PC-3 (cell line): ENCODE measurements at regions not wholly inside any gene's neighbourhood (a gene's known extent, or its start where the extent isn't known, plus 50 kb on each side); places are given as distances from the start of the nearest gene placed in this dataset.
"Not testable (repeated sequence)": the region's sequence is repeated elsewhere in the genome, so short reads cannot be mapped to it uniquely, and the experiment has no call there.

Source experiments
- ATAC-seq: fragments of 200-7000 bp; cut with Tn5 transposase; 2 replicates; pipeline ENCODE4 v1.9.1; 2020; ENCODE audit warnings: mild to moderate bottlenecking, moderate library complexity
- BruUV-seq: library from RNA; stranded (reverse); fragments of 400-500 nt; replicated peaks from 2 replicates; lab custom pipeline; 2021; lab: Mats Ljungman, UMichigan
- CTCF ChIA-PET: fragments of 300-600 bp; sonication (Branson Sonifier 250); formaldehyde crosslinking; loops from one replicate; lab custom pipeline; 2022; ENCODE audit warnings: antibody characterized with exemption; lab: Charles Lee
- POLR2A ChIA-PET: fragments of 300-600 bp; sonication (Branson Sonifier 250); formaldehyde crosslinking; loops from one replicate; lab custom pipeline; 2022; ENCODE audit warnings: antibody characterized with exemption; ENCODE audit not compliant: unreplicated experiment; lab: Charles Lee
- DNase-seq: peaks from one replicate; pipeline ENCODE4 v3.0.0-alpha.2; 2015
- H2AFZ ChIP-seq: fragments of 300-600 bp; sonication (generic); 2 replicates; pipeline ENCODE4 v1.6.0; 2016; ENCODE audit warnings: antibody characterized with exemption, low read length
- H3F3A ChIP-seq: fragments of 300-600 bp; sonication (generic); one replicate; pipeline ENCODE4 v1.6.0; 2017; ENCODE audit warnings: antibody characterized with exemption, low read length, control low read depth, mild to moderate bottlenecking; ENCODE audit not compliant: unreplicated experiment
- H3K27ac ChIP-seq: fragments of 300-600 bp; sonication (generic); 2 replicates; pipeline ENCODE4 v1.5.1; 2016; ENCODE audit warnings: mild to moderate bottlenecking, low read length
- H3K27me3 ChIP-seq: fragments of 300-600 bp; sonication (generic); 2 replicates; pipeline ENCODE4 v1.6.1; 2016; ENCODE audit warnings: low read length, mixed read lengths
- H3K36me3 ChIP-seq: fragments of 300-600 bp; sonication (generic); 2 replicates; pipeline ENCODE4 v1.6.1; 2016; ENCODE audit warnings: low read depth, mixed run types, low read length, mixed read lengths
- H3K4me1 ChIP-seq: fragments of 300-600 bp; sonication (generic); 2 replicates; pipeline ENCODE4 v1.5.1; 2016; ENCODE audit warnings: low read length; ENCODE audit not compliant: insufficient read depth
- H3K4me2 ChIP-seq: fragments of 300-600 bp; sonication (generic); 2 replicates; pipeline ENCODE4 v1.6.0; 2016; ENCODE audit warnings: low read length
- H3K4me3 ChIP-seq: fragments of 300-600 bp; sonication (generic); 2 replicates; pipeline ENCODE4 v1.5.1; 2016; ENCODE audit warnings: mild to moderate bottlenecking, low read length, mixed read lengths
- H3K79me2 ChIP-seq: fragments of 300-600 bp; sonication (generic); 2 replicates; pipeline ENCODE4 v1.6.1; 2017; ENCODE audit warnings: low read length, mixed read lengths
- H3K9ac ChIP-seq: fragments of 300-600 bp; sonication (generic); 2 replicates; pipeline ENCODE4 v1.6.0; 2016; ENCODE audit warnings: mild to moderate bottlenecking, low read length
- H3K9me2 ChIP-seq: fragments of 300-600 bp; sonication (generic); replicated peaks from 2 replicates; pipeline ENCODE4 v1.6.1; 2016; ENCODE audit warnings: mixed run types, low read length, mixed read lengths
- H3K9me3 ChIP-seq: fragments of 300-600 bp; sonication (generic); 2 replicates; pipeline ENCODE4 v1.6.1; 2016; ENCODE audit warnings: low read length, mixed read lengths
- H4K20me1 ChIP-seq: fragments of 300-600 bp; sonication (generic); 2 replicates; pipeline ENCODE4 v1.6.1; 2016; ENCODE audit warnings: low read length, mixed read lengths
- EZH2 ChIP-seq: fragments of 300-600 bp; sonication (generic); IDR thresholded peaks from one replicate; pipeline ENCODE4 v1.6.1; 2017; ENCODE audit warnings: antibody characterized with exemption, mild to moderate bottlenecking, low read length; ENCODE audit not compliant: unreplicated experiment
- EZH2phosphoT487 ChIP-seq: fragments of 300-600 bp; sonication (generic); IDR thresholded peaks from 2 replicates; pipeline ENCODE4 v1.6.1; 2018; ENCODE audit warnings: mild to moderate bottlenecking, antibody characterized with exemption, low read length, borderline replicate concordance
- intact Hi-C: fragments of 100-400 bp; cut with micrococcal nuclease; formaldehyde crosslinking; loops from 2 replicates; pipeline ENCODE4 v1.9.0; 2023
- TF ChIP-seq, protein P1 (sequence below): fragments of 300-600 bp; sonication (generic); conservative IDR thresholded peaks from 2 replicates; pipeline ENCODE4 v1.5.1; 2017; ENCODE audit warnings: antibody characterized with exemption, low read depth, mild to moderate bottlenecking, low read length

DNA sequence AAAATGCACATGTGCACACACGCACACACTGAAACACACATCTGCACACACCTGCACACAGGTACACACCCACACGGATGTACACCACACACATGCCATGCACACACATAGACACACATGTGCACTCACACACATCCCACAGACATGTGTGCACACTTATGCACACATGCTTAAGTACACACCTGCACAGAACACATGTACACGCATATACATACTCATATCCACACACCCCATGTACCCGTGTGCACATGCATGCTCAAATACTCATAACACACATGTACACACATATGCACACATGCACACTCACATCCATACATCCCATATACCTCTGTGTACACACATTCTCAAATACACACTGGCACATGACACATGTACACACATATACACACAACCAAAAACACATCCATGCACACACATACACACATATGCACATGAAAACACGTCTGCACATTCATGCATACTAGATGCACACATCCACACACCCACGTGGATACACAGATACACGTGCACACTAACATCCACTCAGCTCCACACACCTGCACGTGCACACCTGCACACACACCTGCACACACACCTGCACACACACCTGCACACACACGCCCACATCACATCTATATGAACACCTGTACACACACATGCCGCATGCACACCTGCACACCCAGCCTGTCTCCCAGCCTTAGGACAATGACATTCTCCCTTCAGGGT is 336.7 kb downstream of the ADGRD1 start:
- Histone ChIP-seq H3K36me3 (no peaks in the 10 kb centered on the region), H2AFZ (no peak overlapping the region), H3F3A (no peaks in the 10 kb centered on the region), H3K4me1 (no peaks in the 10 kb centered on the region), H3K79me2 (no peaks in the 10 kb centered on the region), H3K27me3 (peaks cover 22% of the 10 kb centered on the region), H3K4me2 (no peak overlapping the region), H4K20me1 (no peaks in the 10 kb centered on the region), H3K9me2 (no peaks in the 10 kb centered on the region), H3K4me3 (no peak overlapping the region), H3K9me3 (no peaks in the 10 kb centered on the region), H3K27ac (no peak overlapping the region), H3K9ac (no peak overlapping the region)
- ChIA-PET POLR2A (no interaction called here), CTCF (no interaction called here)
- TF ChIP-seq EZH2 = no peak
- no peak for TF ChIP-seq EZH2phosphoT487
- TF ChIP-seq, protein P1, sequence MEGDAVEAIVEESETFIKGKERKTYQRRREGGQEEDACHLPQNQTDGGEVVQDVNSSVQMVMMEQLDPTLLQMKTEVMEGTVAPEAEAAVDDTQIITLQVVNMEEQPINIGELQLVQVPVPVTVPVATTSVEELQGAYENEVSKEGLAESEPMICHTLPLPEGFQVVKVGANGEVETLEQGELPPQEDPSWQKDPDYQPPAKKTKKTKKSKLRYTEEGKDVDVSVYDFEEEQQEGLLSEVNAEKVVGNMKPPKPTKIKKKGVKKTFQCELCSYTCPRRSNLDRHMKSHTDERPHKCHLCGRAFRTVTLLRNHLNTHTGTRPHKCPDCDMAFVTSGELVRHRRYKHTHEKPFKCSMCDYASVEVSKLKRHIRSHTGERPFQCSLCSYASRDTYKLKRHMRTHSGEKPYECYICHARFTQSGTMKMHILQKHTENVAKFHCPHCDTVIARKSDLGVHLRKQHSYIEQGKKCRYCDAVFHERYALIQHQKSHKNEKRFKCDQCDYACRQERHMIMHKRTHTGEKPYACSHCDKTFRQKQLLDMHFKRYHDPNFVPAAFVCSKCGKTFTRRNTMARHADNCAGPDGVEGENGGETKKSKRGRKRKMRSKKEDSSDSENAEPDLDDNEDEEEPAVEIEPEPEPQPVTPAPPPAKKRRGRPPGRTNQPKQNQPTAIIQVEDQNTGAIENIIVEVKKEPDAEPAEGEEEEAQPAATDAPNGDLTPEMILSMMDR = no peak
- intact Hi-C loops = no loop called here
- ATAC-seq (no peak), DNase-seq (no peak)
- BruUV-seq = no TSS peak

DNA sequence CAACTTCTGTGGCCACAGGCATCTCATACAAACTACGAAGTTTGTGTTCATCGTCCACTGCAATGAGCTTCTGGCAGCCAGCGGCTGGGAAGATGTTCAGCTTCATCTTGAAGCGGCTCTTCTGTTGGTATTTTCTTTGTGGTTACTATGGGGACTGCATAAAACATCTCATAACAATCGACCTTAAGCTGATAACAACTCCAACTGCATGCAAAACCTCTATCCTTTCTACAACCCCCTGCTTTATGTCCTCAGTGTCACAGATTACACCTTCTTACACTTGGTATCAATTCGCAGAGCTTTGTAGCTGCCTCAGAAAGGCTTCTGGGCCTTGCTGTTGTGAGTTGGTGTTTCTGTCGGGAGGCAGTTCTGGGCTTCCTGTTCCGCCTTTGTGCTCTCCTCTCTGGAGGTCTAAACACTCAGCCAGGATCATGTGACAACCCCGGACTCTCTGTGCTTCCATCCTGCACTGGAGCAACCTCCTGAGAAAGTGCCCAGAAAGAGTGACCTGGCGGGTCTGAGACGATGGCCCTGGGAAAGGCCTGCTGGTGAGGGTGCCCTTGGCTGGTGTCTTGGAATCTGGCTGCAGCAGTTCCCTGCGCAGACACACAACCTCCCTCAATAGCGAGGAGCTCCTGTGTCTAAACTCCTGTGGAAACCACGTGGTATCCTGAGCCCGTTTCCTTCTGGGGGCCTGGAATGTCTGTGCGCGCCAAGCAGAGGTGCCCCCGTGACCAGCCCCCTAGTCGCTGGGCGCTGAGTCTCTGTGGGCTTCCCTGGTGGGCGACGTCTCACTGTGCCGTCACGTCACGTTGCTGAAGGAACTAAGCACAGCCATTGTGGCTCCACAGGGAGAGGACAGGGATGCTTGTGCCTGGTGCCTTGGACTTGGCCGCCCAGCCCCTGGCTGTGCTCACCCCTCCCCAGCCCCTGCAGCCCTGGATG is 339.6 kb downstream of the ADGRD1 start:
- H3F3A ChIP-seq, H3K4me3 ChIP-seq, H3K4me1 ChIP-seq, BruUV-seq, H4K20me1 ChIP-seq, POLR2A ChIA-PET, ATAC-seq, H3K36me3 ChIP-seq, H3K9ac ChIP-seq, H3K27ac ChIP-seq, H2AFZ ChIP-seq, H3K79me2 ChIP-seq, DNase-seq, H3K4me2 ChIP-seq, intact Hi-C loops, CTCF ChIA-PET, H3K9me2 ChIP-seq, H3K9me3 ChIP-seq: not testable (repeated sequence)
- H3K27me3 ChIP-seq = peaks cover 22% of the 10 kb centered on the region

DNA sequence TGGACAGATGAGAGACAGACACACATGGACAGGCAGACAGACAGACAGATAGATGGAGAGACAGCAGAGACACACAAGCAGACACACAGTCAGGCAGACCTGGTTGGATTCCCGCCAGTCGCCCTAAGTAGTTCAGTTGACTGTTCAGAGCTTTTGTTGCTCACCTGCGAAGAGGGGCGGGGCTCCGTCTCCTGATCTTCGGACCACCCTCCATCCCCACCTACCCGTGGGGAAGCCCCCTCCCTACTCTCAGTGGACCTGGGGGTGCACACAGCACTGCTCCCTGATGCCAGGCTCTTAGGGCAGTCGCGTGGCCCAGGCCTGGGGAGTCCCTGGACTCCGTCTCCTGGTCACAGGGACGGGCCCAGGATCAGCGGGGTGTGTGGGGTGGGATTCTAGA is 341.0 kb downstream of the ADGRD1 start:
- DNase-seq, H3K36me3 ChIP-seq, H4K20me1 ChIP-seq, ATAC-seq, H3F3A ChIP-seq, H3K9me2 ChIP-seq, intact Hi-C loops, H3K9ac ChIP-seq, H3K79me2 ChIP-seq, H3K4me2 ChIP-seq, BruUV-seq, POLR2A ChIA-PET, H3K9me3 ChIP-seq, H3K4me3 ChIP-seq, CTCF ChIA-PET, H2AFZ ChIP-seq, H3K27ac ChIP-seq, H3K4me1 ChIP-seq: not testable (repeated sequence)
- peaks cover 15% of the 10 kb centered on the region for H3K27me3 ChIP-seq

DNA sequence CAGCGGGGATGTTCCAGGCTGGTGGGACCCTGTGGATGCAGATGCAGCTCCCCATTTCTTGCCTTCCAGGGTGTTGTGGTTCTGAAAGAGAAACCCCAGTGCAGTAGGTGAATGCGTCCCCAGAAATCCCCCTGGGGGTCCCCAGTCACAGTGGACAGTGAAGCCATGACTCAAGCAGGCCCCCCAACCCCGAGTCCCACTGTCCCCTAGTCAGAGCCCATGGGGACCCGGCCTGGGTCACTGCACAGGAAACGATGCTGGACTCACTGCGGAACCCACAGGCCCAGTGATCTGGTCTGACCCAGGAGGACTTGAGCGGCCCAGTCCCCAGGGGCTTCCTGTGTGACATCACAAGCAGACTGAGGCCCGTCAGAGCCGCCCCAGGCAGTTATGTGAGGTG is 341.4 kb downstream of the ADGRD1 start:
- H3K79me2 ChIP-seq, BruUV-seq, H3K9me2 ChIP-seq, CTCF ChIA-PET, H2AFZ ChIP-seq, H4K20me1 ChIP-seq, H3K36me3 ChIP-seq, POLR2A ChIA-PET, H3K4me1 ChIP-seq, H3K4me2 ChIP-seq, H3K27ac ChIP-seq, H3F3A ChIP-seq, H3K9me3 ChIP-seq, H3K9ac ChIP-seq, DNase-seq, ATAC-seq, H3K4me3 ChIP-seq, intact Hi-C loops: not testable (repeated sequence)
- peaks cover 15% of the 10 kb centered on the region for H3K27me3 ChIP-seq

DNA sequence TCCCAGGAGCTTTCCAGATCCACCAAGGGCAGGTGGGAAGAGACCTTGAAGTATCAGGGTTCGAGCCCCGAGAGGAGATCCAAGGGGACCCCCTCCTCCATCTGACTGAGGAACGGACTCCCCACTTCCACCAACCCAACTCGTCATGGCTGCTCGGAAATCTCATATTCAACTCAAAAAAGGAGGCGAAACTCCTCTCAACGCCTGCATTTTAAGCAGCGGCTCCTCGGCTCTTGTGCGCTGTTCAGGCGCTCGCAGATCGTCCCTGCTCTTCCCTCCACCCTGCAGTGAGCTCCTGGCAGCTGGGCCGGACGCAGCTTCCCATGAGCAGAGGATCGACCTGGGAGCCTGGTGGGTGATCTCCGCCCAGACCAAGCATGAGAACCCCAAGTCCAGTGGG is 341.9 kb downstream of the ADGRD1 start:
- H3K9ac ChIP-seq, intact Hi-C loops, DNase-seq, H3K9me3 ChIP-seq, H3K9me2 ChIP-seq, H3K36me3 ChIP-seq, H4K20me1 ChIP-seq, H3K4me1 ChIP-seq, H3K4me3 ChIP-seq, H2AFZ ChIP-seq, H3K4me2 ChIP-seq, ATAC-seq, H3K27ac ChIP-seq, POLR2A ChIA-PET, H3F3A ChIP-seq, CTCF ChIA-PET, H3K79me2 ChIP-seq, BruUV-seq: not testable (repeated sequence)
- H3K27me3 ChIP-seq = peaks cover 15% of the 10 kb centered on the region
